GM21515 (cell line): ENCODE measurements at regions not wholly inside any gene's neighbourhood (a gene's known extent, or its start where the extent isn't known, plus 50 kb on each side); places are given as distances from the start of the nearest gene placed in this dataset.

Experiments
- ATAC-seq: cut with Tn5 transposase; IDR thresholded peaks from one replicate; pipeline ENCODE4 v1.9.1; 2021; ENCODE audit not compliant: unreplicated experiment

DNA sequence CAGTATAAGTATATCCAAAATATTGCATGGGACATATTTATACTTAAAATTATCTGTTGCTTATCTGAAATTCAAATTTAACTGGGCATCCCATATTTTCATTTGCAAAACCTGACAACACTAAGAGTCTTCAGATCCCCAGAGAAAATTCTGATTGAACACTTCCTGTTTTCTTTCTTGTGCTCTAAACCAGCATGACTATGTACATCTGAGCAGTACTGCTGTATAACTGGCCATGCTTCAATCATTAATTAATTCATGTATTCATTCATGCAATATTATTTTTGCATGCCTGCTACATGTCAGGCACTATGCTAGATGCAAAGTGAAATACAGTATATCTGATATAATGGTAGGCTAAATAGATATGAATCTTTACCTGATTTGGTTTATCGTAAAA lies 461.2 kb downstream of the TLR4 start:
- no peak for ATAC-seq

DNA sequence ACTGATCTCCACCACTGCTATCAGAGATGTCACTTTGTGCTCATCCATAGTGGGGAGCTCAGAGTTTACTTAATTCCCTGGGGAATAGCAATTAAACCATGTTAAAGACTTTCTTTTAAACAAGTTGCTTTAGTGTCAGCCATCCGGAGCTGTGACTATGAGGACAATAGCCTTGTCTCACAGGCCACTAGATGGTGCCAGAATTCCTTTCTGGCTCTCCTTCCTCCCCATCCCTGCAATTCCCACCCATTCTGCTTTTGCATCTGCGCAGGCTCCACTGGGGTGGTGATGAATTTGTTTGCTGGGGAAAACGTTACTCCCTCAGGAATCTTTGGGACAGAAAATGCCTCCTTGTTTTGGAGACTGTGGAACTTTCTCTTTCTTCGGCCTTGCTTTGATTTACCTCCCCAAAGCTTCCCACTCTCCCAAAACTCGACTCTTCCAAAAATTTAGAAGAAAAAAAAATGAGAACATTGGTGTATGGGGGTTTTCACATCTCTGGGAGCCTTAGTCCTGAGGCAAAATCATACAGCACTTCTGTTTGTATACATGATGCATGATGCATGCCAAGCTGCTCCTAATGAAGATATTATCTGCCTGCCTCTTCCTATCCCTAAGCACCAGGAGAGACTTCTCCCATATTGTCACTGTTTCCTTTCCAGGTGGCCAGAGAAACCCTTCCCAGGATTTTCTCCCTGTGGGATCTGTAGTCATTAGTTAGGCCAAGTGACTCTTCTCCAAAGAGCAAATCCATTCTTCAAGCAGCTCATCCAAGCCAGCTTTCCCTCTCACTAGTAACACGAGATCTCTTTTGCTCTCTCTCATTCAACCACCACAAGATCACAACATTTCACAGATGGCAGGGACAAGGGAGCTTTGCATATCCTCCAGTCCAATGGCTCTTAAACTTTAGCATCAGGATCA lies 466.1 kb downstream of the TLR4 start:
- ATAC-seq: no peak

DNA sequence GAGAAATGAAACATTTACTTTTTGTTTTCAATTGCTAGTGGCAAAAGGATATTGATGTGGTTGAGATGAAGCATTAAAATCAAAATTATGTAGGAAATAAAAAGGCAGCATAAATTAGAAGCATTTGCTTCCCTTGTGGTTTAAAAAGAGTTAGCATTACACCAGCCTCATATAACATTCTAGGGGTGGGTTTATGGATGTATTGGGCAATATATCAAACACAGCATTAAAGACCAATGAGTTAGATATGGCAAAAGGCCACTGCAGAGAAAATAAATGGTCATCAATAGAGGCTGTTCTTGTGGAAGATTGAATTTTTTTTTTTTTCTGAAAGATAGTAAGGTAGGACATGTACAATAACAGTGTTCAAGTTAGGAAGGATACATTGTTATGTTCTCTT lies 473.0 kb downstream of the TLR4 start:
- no peak for ATAC-seq

DNA sequence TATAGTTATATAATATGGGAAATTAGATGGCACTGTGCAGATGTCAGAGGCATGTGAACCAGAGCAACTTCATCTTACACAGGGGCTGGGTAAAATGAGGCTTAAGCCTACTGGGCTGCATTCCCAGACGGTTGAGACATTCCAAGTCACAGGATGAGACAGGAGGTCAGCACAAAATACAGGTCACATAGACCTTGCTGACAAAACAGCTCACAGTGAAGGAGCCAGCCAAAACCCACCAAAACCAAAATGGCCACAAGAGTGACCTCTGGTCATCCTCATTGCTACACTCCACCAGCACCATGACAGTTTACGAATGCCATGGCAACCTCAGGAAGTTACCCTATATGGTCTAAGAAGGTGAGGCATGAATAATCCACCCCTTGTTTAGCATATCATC lies 479.4 kb downstream of the TLR4 start:
- ATAC-seq: no peak

DNA sequence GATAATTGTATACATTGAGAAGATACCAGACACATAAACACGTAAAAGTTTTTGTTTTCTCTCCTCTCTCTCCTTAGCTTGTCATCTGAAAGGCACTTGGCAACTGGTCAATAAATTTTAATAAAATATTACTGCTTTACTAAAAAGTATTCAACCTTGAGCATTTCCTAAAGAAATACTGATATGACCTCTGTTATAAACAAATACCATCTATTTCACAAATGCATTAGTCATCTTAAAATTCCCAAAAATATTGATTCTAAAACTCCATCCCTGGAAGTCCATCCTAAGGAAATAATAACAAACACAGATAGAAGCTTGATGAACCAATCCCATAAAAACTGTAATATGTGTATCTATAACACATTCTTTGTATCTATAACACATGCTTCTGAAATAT lies 483.2 kb downstream of the TLR4 start:
- no peak for ATAC-seq

DNA sequence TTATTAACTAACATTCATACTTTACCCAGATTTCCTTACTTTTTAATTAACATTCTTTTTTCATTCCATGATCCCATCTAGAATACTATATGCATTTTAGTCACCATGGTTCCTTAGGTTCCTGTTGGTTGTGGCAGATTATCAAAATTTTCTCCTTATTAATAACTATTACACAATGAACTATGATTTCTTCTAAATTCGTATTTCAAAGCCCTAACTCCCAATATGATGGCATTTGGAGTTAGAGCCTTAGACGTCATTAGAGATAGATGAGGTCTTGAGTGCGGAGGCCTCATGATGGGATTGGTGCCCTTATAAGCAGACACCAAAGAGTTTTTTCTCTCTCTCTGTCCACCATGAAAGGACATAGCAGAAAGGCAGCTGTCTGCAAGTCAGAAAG lies 485.4 kb downstream of the TLR4 start:
- no peak for ATAC-seq

DNA sequence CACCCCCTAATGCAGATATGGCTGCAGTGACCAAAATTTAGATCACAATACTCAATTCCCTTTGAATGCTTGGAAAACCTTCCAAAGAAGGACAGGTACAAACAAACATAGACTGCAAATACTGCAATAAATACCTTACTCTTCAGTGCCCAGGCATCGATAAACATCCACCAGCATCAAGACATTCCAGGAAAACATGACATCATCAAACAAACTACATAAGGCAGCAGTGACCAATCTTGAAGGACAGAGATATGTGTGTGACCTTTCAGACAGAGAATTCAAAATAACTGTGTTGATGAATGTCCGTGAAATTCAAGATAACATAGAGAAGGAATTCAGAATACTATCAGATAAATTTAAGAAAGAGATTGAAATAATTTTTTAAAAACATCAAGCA lies 488.6 kb downstream of the TLR4 start:
- no peak for ATAC-seq

DNA sequence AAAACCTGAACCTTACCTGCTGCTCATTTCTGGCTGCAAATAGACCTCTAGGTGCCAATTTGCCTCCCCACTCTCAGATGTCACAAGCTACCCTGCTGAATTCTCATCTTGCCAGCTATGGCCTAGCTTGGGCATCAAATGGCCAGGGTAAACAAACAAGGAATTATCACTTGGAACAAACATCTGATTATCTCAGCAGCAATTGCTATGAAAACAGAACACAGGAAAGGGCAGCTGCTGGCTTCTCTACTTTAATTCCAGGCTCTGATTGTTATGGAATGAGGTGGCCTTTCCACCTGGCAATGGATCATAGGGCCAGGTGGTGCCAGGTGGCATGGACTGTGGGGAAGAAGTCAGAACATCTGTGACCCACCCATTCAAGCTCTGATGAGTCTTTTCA lies 505.1 kb downstream of the TLR4 start:
- ATAC-seq: no peak

DNA sequence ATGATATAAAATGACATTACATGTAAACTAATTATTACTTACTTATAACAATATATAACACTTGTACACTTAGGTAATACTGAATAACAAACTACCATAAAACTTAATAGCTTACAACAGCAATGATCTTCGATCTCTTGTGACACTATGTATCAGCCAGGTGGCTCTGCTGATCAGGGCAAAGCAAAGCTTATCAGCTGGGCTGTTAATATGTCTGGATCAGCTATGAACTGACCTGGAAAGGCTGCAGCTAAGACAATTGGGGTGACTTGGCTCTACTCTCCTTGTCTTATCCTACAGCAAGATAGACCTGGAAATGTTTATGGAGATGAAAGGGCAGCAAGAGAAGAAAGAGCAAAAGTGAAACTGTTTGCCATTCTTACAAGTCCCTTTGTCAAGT lies 511.3 kb downstream of the TLR4 start:
- no peak for ATAC-seq

DNA sequence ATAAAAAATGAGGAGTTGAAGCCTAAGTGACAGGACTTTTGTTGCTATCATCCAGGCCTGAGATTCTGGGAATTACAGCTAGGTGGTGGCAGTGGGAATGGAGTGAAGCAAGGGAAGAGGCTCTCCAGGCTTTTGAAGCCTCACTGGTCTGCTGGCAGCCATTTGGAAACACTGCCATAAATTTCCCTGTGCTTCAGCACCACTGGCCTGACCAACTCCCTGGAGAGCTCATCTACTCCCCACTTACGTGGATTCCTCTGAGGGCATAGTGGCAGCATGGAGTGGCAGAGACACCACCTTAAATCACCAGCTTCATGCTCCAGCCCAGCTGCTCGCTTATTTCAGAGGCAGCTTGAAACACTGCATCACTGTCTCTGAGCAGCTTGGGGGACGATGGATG lies 518.2 kb downstream of the TLR4 start:
- ATAC-seq: no peak

DNA sequence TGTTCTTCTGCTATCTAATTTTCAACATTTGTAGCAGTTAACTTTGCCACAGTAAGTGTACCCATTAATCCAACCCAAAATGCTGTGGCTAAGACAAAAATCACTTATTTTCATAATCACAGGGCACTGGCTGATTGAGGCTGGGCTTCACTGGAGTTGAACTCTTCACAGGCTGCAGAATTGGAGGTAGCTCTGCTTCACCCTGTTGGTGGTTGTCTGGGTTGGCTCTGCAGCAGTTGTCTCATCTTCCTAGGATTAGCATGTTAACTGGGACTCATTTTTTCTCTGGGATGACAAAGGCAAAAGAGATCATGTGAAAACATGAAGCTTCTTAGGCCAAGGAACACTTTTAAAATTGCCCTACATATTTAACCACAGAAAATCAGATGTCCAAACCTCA lies 518.9 kb downstream of the TLR4 start:
- no peak for ATAC-seq

DNA sequence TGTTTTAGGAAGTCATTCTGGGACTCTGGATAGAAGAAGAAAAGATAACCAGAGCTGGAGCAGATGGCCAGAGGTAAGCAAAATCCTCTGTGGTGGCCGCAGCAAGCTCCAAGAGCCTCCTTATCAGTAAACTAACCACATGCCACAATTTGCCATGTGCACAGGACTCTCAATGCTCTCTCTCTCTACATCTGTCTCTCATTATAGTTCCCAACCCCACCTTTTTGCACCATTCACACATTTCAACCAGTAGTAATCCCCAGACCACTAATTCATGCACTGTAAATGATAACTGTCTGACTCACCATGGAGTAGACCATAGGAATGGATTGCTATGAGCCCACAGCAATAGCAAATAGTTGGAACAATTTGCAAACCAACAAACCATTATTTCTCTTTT lies 526.1 kb downstream of the TLR4 start:
- no peak for ATAC-seq

DNA sequence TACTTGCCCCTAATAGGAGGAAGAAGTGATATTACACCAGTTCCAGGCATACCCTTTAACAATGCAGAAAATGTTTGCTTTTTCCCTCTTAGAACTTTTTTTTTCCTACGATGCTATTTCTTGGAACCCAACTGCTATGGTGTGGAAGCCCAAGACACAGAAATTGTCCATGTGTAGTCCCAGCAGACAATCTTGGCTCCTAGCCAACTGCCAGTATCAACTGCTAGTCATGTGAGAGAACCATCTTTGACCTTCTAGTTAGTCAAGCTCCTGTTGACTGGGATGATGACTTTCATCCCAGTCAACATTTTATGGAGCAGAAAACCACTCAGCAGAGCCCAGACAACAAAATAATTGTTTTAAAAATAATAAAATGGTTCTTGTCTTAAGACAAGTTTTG lies 532.4 kb downstream of the TLR4 start:
- no peak for ATAC-seq

DNA sequence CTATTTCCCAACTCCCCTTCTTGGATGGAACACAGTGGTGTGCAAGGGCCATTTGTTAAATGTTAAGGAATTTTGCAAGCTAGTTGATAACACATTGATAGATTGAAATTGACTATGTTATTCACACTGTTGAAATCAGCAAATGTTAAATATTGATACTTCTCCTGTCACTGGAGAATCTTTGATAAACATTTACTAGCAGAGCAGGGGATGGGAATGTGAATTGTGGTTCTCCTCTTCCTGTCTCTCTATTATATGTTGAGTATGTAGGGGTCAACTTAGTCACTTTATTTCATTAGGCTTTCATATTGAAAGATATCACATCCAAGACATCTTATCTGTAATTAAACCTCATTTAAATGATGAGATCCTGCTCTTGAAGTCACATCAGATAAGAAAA lies 533.9 kb downstream of the TLR4 start:
- ATAC-seq: no peak

DNA sequence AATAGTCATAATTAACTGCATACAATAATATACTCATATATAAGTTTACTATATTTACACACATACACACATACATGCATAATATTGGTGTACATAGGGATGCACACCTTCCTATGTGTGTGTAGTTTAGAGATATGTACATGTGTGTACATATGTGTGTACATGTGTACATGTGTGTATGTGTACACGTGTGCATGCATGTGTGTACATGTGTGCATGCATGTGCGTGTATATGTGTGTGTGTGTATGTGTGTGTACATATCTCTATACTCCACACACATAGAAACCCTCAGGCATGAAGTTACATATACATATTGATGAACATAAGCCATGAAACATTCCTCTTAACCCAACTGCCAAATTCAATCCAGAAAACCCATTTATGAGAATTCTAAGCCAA lies 547.8 kb downstream of the TLR4 start:
- no peak for ATAC-seq

DNA sequence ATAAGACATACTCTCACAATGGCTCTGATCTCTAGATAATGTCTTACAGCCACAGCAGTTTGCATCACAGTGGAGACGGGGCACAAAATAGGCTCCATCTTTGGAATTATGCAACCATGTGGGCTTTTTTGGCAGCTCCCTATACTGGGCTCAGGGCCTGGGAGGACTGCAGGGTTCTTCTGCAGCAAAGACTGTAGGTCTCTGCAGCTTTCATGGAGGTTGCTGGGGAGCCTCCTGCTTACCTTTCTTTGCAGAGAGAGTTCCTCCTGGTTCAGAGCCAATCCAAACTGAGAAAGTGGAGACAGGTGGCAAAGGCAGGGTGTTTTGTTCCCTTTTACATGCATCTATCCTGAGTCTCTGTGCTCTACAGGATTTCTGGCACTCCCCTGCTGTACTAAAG lies 558.0 kb downstream of the TLR4 start:
- no peak for ATAC-seq

DNA sequence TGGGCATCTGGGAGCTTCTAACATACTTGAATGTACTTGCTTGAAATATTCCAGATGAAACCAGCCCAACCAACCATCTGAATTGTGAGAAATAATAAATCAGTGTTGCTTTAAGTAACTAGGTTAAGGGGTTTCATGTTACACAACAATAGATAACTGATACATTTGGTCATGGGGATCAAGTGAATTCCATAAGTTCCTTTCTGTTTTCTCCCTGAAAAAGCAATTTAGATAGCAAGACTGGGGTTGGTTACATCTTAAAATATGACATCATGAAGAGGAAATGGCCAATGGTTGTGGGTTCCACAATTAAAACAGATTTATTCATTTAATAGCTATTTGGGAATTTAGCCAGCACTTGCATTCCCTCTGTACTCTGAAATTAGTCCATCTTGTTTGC lies 559.7 kb downstream of the TLR4 start:
- ATAC-seq: no peak

DNA sequence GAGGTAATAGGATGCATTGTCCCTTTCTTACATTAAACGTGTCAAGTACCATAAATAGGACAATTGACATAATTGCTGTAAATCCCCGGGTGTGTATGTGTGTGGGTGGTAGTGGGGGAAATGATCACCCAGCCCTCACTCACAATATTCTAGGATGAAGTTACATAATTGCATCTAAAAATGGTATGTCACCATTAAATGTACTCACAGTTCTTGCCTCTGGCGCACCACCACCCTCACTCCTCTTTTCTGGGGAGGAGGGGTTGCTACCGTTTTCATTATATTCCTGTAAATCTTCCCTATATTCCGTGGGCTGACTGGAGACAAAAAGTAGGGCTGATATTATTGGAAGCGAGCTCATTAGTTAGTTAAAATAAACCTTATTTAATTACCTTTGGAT lies 563.8 kb downstream of the TLR4 start:
- ATAC-seq: no peak

DNA sequence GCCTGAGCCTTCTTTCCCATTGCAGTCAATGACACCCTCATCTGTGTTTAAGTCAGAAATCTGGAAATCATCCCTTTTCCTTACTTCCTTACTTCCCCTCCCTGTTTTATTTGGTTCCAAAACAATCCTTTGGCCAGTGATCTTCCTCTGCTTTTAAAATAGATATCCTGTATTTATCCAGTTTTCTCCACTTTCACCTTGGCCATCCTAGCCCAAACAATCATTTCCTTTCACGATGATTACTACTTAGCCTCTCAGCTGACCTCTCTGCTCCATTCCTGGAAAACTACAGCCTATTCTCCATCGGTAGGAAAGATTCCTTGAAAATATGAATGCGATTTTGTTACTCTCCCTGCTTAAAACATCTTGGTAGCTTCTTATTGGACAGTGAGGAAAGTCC lies 565.4 kb downstream of the TLR4 start:
- no peak for ATAC-seq

DNA sequence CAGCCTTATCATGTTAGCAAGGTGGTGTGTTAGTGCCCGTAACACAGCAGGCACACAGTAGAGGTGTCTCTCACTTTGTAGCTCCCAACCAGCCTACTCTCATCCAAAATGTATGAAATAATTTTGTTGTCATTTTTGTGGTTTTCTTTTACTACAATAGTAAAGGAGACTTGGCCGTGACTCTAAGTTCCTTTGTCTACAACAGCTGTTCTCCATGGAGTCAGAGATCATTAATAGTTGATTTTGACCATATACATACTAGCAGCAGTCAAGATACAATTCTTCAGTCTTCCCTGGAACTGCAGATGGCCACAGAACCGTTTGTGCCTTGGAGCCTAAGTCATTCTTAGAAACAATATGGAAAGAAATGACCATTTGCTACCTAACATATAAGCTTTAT lies 567.1 kb downstream of the TLR4 start:
- no peak for ATAC-seq

DNA sequence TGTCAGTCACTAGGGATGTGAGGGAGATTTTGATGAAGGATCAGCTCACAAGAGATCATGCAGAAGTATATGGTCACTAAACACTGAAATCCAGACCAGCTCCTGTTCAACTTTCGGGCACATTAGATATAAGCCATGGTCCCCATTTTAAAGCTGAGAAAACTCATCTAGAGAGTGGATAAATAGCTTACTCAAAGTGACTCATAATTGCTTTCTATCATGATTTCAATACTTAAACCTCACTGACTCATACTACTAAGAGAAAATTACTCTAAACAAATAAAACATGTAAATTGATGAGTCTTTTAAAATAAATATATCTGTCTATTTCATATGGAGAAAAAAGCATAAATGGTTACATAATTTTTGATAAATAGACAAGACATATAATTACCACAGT lies 567.7 kb downstream of the TLR4 start:
- no peak for ATAC-seq

DNA sequence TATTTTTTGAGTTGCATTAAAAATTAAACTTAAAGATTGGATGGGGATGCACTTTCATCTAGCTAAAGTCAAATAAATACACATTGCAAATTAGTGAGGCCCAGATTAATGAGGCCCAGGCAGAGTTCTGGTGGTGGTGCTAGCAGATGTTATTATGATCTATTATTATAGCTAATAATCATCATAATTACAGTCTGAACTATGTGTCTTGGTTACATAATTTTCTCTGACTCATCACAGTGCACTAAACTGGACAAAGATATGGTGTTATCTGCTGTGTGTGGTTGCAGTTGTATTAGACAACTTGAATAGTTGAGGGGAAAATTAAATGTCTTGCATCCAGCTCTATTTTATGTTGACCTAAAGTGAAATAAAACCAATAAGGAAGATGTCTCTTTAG lies 568.8 kb downstream of the TLR4 start:
- no peak for ATAC-seq

DNA sequence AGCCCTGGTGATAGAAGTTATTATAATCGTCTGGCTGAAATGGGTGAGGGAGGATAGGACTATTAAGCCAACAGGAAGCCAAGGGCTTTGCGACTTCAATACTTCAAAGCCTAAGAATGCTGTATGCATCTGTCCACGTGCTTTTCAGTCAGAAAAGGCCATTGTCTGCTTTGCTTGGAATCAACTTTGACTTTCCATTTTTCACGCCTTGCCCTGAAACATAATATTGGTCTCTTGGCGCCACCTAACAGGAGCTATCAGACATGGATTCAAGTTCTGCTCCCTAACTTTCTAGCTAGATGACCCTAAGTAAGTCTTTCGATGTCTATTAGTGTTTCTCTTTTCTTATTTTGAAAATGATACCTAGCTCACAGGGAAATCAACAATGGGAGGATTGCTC lies 572.6 kb downstream of the TLR4 start:
- ATAC-seq: no peak
